ENCODE measurements at regions not wholly inside any gene's neighbourhood (a gene's known extent, or its start where the extent isn't known, plus 50 kb on each side); places are given as distances from the start of the nearest gene placed in this dataset.

- in situ Hi-C loops (cut with MboI), result no loop called here
These were observed 370.2 kb downstream of the SHANK2 start for GRCh38 chr11:70881948-70882715.

GRCh38 chr11:70882716-70883085 lies 369.7 kb downstream of the SHANK2 start:
- Histone ChIP-seq H3K79me2 (ENCODE audit: insufficient read depth) (no peaks in the 10 kb centered on the region), H3K4me2 (ENCODE audit: unreplicated experiment) (no peak overlapping the region), H2AFZ (no peak overlapping the region), H4K20me1 (ENCODE audit: insufficient read depth) (no peaks in the 10 kb centered on the region), H3K27ac (no peak overlapping the region), H3K9me2 (ENCODE audit: insufficient read depth) (no peaks in the 10 kb centered on the region), H3K36me3 (ENCODE audit: low read depth) (no peaks in the 10 kb centered on the region), H3K9ac (no peak overlapping the region), H3K27me3 (replicated peaks; ENCODE audit: insufficient read depth) (no peaks in the 10 kb centered on the region), H3K4me3 (no peak overlapping the region), H3K9me3 (ENCODE audit: low read depth) (no peaks in the 10 kb centered on the region), H3K4me1 (ENCODE audit: insufficient read depth) (no peaks in the 10 kb centered on the region), H3F3A (ENCODE audit: insufficient read depth) (no peaks in the 10 kb centered on the region)
- 47 to 55% methylated on average over 7 to 9 of the region's 9 CpGs for WGBS, 2 experiments (ENCODE audit: low coverage in 1 of 2, low lambda C conversion rate in 2 of 2, missing lambda C conversion rate in 2 of 2)
- no peak for DNase-seq
- in situ Hi-C loops (cut with MboI), result no loop called here
- TF ChIP-seq EZH2phosphoT487 (IDR thresholded peaks at IDR 0.05; ENCODE audit: insufficient read depth, low read depth), result no peak
- TF ChIP-seq EZH2 (IDR thresholded peaks at IDR 0.05; ENCODE audit: insufficient read depth, poor library complexity, severe bottlenecking), result no peak

More at GRCh38 chr11:70881948-70882715, 370.2 kb downstream of the SHANK2 start:
- Histone ChIP-seq H2AFZ (no peak overlapping the region), H3K9ac (no peak overlapping the region), H3K36me3 (ENCODE audit: low read depth) (no peaks in the 10 kb centered on the region), H3F3A (ENCODE audit: insufficient read depth) (no peaks in the 10 kb centered on the region), H3K4me2 (ENCODE audit: unreplicated experiment) (no peak overlapping the region), H3K79me2 (ENCODE audit: insufficient read depth) (no peaks in the 10 kb centered on the region), H3K9me3 (ENCODE audit: low read depth) (no peaks in the 10 kb centered on the region), H4K20me1 (ENCODE audit: insufficient read depth) (no peaks in the 10 kb centered on the region), H3K27me3 (replicated peaks; ENCODE audit: insufficient read depth) (no peaks in the 10 kb centered on the region), H3K4me1 (ENCODE audit: insufficient read depth) (no peaks in the 10 kb centered on the region), H3K27ac (no peak overlapping the region), H3K9me2 (ENCODE audit: insufficient read depth) (no peaks in the 10 kb centered on the region), H3K4me3 (no peak overlapping the region)
- TF ChIP-seq EZH2phosphoT487 (IDR thresholded peaks at IDR 0.05; ENCODE audit: insufficient read depth, low read depth), result no peak
- TF ChIP-seq EZH2 (IDR thresholded peaks at IDR 0.05; ENCODE audit: insufficient read depth, poor library complexity, severe bottlenecking), result no peak
- DNase-seq, result no peak
- 52 to 57% methylated on average over 6 to 8 of the region's 8 CpGs for WGBS, 2 experiments (ENCODE audit: low coverage in 1 of 2, low lambda C conversion rate in 2 of 2, missing lambda C conversion rate in 2 of 2)

- H3K4me1 ChIP-seq (ENCODE audit: insufficient read depth), result no peaks in the 10 kb centered on the region
- in situ Hi-C loops (cut with MboI), result no loop called here
- no peak overlapping the region for H3K4me2 ChIP-seq (ENCODE audit: unreplicated experiment)
- no peak overlapping the region for H3K27ac ChIP-seq
- no peaks in the 10 kb centered on the region for H3K27me3 ChIP-seq (replicated peaks; ENCODE audit: insufficient read depth)
- no peaks in the 10 kb centered on the region for H4K20me1 ChIP-seq (ENCODE audit: insufficient read depth)
- H2AFZ ChIP-seq, result no peak overlapping the region
- H3K9me2 ChIP-seq (ENCODE audit: insufficient read depth), result no peaks in the 10 kb centered on the region
- H3K36me3 ChIP-seq (ENCODE audit: low read depth), result no peaks in the 10 kb centered on the region
- H3K4me3 ChIP-seq, result no peak overlapping the region
- TF ChIP-seq EZH2phosphoT487 (IDR thresholded peaks at IDR 0.05; ENCODE audit: insufficient read depth, low read depth) (no peak), EZH2 (IDR thresholded peaks at IDR 0.05; ENCODE audit: insufficient read depth, poor library complexity, severe bottlenecking) (no peak)
- no peak overlapping the region for H3K9ac ChIP-seq
- WGBS, 2 experiments (ENCODE audit: low coverage in 1 of 2, low lambda C conversion rate in 2 of 2, missing lambda C conversion rate in 2 of 2), result 34 to 39% methylated on average over 9 to 11 of the region's 11 CpGs
- H3K9me3 ChIP-seq (ENCODE audit: low read depth), result no peaks in the 10 kb centered on the region
- no peaks in the 10 kb centered on the region for H3F3A ChIP-seq (ENCODE audit: insufficient read depth)
- DNase-seq, result no peak
- H3K79me2 ChIP-seq (ENCODE audit: insufficient read depth), result no peaks in the 10 kb centered on the region
These were observed 368.9 kb downstream of the SHANK2 start for GRCh38 chr11:70883323-70883940.

DNA sequence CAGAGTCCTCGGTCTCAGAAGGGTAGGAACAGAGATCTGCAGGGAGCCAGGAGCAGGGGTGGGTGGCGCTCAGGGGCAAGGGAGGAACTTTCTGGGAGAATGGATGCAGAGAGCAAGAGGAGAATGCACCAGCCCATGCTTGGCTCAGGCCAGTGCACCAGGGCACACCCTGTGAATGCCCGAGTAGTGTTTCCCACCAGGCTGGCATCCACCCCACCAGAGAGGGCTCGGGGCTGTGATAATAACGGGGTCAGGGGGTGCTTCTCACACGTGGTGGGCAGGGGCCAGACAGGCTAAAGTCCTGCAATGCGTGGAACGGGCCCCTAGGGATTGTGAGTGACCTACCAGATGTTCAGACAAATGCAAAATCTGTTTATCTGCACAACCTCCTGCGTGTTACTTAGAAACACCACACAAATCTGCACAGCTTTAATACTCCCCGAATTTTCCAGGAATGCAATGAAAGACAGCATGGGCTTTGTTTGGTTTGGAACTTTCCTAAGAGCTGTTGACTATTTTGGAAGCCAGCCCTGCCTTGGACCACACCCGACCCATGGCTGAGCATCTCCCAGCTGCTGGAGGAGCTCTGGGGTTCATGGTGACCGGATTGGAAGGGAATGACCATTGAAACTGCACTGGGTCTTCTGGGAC lies 368.3 kb downstream of the SHANK2 start:
- H3K4me2 ChIP-seq (ENCODE audit: unreplicated experiment), result no peak overlapping the region
- no peak overlapping the region for H2AFZ ChIP-seq
- in situ Hi-C loops (cut with MboI), result no loop called here
- no peaks in the 10 kb centered on the region for H3K9me3 ChIP-seq (ENCODE audit: low read depth)
- WGBS, 2 experiments (ENCODE audit: low coverage in 1 of 2, low lambda C conversion rate in 2 of 2, missing lambda C conversion rate in 2 of 2), result 5 to 9% methylated on average over 12 of the region's 12 CpGs
- peak; percentile 23 for DNase-seq
- no peak overlapping the region for H3K9ac ChIP-seq
- H3K4me3 ChIP-seq, result no peak overlapping the region
- H3F3A ChIP-seq (ENCODE audit: insufficient read depth), result no peaks in the 10 kb centered on the region
- no peaks in the 10 kb centered on the region for H3K9me2 ChIP-seq (ENCODE audit: insufficient read depth)
- no peaks in the 10 kb centered on the region for H3K36me3 ChIP-seq (ENCODE audit: low read depth)
- H3K79me2 ChIP-seq (ENCODE audit: insufficient read depth), result no peaks in the 10 kb centered on the region
- no peaks in the 10 kb centered on the region for H4K20me1 ChIP-seq (ENCODE audit: insufficient read depth)
- no peaks in the 10 kb centered on the region for H3K27me3 ChIP-seq (replicated peaks; ENCODE audit: insufficient read depth)
- H3K27ac ChIP-seq, result no peak overlapping the region
- H3K4me1 ChIP-seq (ENCODE audit: insufficient read depth), result no peaks in the 10 kb centered on the region
- no peak for TF ChIP-seq EZH2 (IDR thresholded peaks at IDR 0.05; ENCODE audit: insufficient read depth, poor library complexity, severe bottlenecking)
- TF ChIP-seq EZH2phosphoT487 (IDR thresholded peaks at IDR 0.05; ENCODE audit: insufficient read depth, low read depth), result no peak

Measured in GM23248 (cell line).